GM19025 (cell line): ENCODE measurements at regions not wholly inside any gene's neighbourhood (a gene's known extent, or its start where the extent isn't known, plus 50 kb on each side); places are given as distances from the start of the nearest gene placed in this dataset.
"Not testable (repeated sequence)": the region's sequence is repeated elsewhere in the genome, so short reads cannot be mapped to it uniquely, and the experiment has no call there.

Source experiments
- ATAC-seq: cut with Tn5 transposase; IDR thresholded peaks from one replicate; pipeline ENCODE4 v1.9.1; 2021; ENCODE audit warnings: mild to moderate bottlenecking, low read depth, moderate library complexity; ENCODE audit not compliant: unreplicated experiment

DNA sequence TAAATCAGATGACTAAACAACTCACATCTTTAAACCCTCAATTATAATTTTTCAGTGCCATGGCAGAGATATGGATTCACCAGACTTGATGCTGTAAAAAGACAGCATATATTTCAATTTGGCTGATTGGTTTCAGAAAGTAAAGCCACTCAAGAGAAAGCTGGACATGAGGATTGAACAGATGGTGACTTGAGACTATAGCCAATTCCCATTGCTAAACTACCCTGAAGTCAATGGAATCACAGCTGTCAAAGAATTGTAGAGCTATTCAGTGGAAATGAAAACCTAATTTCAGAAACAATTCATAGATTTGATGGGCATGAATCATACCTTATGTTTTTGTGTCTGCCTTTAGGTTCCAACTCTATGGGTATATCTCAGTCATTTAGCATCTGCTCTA is 510.6 kb upstream of the BOD1L1 start:
- no peak for ATAC-seq

DNA sequence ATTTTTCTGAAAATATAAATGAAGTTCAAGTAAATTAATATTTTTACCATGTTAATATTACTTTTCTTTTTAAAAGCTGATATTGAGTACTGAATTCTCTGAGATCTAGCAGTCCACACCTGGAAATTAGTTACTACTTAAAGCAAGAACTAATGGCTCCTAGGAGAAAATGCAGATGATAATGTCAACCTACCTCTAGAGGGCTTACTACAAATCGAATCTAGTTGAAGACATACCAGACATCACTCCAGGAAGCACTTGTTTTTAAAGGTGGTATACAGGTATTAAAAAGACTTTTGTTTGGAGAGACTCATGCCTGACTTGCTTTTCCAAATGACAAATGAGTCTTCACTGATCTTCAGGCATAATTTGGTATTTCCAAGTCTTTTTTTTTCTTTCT is 516.4 kb upstream of the BOD1L1 start:
- ATAC-seq, result no peak

DNA sequence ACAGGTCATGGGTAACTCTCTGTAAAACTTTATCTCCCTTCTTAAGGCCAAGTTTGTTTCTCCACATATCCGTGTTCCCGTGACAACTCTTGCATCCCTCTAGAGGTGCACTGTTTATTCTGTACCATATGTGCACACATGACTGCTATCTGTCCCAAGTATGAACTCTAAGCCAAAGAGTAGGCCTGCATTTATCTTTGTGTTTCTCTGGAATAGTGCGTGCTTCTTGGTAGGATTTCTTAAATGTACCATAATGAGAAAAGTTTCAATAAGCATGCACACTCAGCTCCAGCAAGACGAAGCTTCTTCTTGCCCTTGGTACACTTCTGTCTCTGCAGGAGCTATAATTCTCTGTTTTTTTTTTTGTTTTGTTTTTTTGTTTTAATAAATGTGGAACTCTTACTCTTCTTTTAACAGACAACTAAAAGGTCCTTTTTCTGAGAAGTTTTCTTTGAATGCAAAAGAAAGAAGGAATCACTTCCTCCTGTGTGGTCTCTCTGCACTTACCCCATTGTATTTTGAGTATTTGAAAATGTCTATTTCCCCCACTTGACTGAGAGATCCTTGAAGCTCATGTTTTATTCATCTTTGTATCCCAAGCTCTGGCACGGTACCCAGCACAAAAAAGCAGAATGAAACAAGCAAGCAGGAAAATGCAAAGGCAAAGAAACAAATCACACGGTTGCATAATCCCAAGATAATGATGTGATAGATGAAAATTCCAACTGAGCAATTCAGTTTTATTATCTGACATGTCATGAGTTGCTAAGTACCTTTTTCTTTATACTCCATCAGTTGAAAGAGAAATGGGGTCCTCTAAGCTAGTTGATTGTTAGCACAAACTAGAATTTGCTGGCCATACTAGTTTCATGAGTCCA is 521.9 kb upstream of the BOD1L1 start:
- ATAC-seq, result no peak

DNA sequence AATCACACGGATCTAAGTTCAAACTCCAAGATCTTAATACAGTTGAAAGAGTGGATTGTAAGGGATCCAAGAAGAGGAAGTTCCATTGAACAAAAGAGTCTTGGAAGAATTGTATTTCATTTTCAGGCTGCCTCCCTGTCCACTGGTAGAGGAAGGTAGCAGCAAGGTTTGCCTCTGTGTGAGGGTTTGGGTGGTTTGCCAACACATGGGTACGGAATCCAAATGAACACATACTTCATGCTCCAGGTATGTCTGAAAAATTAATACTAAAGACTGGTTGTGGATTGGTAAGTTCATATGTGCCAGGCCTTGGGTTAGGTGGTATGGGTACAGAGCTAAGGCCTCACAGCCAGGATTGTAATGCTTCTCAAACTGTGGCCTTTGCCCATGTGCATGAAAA is 523.6 kb upstream of the BOD1L1 start:
- no peak for ATAC-seq

DNA sequence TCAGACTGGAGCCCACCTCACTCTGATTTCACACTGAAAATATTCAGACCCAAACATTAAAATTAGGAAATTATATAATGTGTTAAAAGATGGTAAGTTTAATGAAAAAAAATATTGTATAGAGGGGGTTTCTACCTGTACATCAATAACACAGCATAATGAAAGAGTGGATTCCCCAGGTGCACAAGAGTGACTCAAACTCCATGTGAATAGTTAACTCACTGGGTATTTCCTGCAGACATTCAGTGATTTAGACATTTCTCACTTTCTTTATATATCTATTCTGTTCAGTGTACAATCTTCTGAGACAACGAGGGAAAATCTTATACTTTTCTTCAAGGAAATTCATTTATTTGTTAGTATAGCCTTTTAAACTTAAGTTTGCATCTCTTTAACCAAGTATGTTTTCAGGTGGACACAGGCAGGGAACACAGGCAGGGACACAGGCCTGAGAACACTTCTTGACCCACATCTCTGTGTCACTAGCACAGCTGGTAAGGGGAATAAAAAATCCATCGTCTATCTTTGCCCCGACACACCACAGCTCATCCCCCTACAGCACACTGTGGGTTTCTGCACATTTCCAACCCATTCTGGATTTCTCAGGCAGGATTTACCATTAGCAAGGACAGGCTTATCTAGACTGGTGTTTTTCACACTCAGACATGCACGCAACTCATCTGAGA is 525.5 kb upstream of the BOD1L1 start:
- ATAC-seq, result peak; percentile 84

DNA sequence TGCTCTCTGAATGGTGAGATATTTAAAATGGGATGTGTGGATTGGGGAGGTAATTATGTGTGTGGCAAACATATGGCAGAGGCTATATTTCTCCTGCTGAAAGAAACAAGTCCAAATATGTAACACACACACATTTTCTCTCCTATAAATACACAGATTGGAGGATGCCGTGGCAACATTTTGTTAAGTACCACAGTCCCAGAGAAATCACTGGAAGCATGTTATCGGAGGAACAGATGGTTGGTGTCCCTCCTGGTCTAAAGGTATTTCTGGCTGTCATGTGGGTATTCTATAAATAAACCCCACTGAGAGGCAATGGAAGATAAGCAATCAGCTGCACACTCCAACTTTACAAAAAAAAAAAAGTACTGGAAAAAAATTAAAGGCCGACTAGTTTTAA is 528.3 kb upstream of the BOD1L1 start:
- no peak for ATAC-seq

DNA sequence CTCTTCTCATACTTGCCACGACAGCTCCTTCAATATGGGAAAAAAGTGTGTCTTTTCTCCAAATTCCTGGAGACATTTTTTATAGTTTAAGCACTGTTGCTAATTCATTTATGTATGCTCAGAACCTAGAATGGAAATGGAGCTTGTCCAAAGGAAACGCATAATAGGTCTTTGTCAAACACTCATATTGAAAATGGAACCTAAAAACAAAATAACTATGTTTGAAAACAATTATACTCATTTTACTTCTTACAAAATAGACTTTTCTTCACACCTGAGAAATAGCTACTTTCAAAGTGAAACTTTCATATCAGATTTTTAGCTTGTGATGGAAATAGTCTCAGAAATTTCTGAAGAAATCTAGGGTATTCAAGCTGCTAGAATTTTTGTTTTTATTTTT is 529.7 kb upstream of the BOD1L1 start:
- ATAC-seq, result no peak

DNA sequence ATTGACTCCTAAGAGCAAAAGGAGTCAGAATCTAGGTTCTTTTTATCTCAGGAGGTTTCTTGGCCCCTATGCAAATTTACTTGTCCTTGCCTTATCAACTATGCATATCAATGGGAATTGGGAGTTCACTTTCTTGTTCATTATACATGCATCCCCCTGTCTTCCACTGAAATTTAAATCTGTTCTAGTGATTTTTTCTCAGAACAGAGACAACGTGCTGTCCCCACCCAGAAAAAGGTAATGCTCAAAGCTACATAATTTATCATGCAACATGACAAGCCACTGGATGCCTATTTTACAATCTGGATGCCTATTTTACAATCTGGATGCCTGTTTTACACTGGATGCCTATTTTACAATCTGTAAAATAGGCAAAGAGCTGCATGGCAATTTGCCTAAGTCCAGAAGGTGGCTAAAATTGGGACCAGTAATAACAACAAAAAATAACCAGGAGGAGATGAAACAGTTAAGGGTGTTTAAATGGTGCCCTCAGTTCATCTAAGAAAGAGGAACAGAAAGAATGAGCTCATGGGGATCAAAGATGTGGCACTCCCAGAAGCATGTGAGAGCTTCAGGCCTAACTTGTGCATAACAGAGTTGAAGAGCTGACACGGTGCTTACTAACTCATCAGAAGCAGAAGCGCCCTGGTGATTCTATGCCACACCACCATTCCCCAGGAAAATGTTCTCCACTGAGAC is 537.8 kb upstream of the BOD1L1 start:
- peak; percentile 100 for ATAC-seq

DNA sequence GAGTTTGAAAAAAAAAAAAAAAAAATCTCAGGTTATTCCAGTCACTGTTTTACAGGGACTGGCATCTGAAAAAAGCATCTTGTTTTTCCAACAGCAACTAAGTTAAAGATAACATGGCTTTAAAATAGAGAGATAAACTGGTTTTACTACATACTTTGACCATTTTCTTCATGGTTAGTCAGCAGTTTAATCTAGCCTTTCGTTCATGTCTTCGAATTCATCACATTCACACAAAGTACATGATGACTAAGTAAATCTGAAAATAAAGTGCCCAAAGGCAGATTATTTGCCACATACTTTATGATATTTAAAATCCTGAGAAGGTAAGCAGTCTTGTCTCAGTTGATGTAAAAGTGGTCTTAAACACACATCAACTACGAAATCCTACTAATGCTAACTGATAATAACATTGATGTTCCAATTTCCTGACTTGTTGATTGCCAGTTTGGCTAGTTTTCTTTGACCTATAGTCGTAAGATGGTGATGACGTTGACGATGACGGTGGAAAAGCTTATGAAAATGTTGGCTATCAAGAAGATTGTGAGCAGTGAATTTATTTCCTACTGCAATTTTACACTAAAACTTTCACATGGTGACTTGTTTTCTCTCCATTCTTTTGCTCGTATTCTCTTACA is 540.5 kb upstream of the BOD1L1 start:
- ATAC-seq, result no peak

DNA sequence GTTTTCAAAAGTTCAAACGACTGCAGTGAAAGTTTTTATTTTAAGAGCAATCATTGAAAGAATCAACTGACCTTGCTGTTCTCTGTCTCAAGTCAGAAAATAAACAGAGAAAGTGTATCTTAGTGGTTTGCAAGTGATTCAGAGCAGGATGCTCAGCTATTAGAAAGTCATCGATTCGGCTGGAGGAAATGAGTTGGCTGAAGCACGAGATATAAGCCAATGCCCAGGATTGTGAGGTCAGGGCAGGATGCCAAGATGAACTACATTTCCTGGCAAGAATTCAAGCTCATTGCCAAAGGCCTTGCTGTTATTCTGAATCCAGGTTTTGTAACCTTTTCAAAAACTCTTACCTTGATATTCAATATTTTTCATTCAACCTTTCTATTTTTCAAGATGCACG is 541.4 kb upstream of the BOD1L1 start:
- peak; percentile 32 for ATAC-seq

DNA sequence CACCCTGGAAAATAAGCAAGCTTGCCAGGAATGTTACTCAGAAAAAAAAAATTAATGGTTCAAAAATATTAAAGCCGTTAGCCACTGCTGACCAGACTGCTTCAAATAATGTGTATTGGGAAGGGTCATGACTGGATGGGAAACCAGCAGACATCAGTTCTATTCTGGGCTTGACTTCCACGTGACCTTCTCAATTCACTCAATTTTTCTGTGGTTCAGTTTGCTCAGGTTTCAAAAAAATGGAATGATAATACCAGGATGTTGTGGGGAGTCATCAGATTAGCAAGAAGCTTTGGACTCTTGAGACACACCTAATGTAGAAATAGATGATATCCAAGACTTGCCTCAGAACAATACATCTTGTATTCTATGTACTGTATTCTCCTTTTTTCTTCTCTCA is 541.9 kb upstream of the BOD1L1 start:
- ATAC-seq, result no peak

DNA sequence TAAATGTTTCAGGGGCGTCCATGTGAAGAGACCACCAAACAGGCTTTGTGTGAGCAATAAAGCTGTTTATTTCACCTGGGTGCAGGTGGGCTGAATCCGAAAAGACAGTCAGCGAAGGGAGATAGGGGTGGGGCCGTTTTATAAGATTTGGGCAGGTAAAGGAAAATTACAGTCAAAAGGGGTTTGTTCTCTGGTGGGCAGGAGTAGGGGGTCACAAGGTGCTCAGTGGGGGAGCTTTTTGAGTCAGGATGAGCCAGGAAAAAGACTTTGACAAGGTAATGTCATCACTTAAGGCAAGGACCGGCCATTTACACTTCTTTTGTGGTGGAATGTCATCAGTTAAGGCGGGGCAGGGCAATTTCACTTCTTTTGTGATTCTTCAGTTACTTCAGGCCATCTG is 542.4 kb upstream of the BOD1L1 start:
- ATAC-seq, result not testable (repeated sequence)

DNA sequence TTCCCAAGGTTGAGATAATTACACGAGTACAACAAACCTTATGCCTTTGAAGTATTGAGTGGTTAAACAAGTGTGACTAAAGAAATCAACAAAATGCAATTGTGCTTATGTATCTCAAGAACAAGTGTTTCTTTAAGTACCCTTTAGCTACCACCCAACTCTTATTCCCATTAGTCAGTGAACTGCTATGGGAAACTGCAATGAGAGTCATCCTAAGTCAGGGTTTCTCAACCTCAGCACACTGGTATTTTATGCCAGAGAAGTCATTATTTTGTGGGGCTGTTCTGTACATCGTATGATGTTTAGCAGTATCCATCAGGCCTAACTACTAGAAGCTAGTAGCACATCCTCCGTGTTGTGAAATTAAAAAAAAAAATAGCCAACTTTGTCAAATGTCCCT is 549.1 kb upstream of the BOD1L1 start:
- no peak for ATAC-seq

DNA sequence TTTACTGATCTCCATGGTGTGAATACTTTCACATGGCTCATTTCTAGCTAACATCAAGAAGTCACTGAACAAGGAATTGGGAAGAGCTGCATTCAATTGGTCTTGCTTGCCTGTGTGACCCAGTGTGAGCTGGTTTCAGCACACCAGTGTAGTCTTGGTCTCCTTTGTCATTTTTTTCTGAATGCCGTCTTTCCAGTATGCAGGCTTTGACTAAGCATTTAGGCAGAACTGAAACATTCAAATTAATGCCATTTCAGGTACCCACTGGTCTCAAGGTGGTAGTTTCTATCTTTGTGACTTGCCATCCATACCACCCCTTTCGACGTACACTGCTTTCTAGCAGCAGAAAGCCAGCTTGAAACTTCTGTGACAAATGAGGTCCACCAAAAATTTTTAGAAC is 550.5 kb upstream of the BOD1L1 start:
- peak; percentile 89 for ATAC-seq

DNA sequence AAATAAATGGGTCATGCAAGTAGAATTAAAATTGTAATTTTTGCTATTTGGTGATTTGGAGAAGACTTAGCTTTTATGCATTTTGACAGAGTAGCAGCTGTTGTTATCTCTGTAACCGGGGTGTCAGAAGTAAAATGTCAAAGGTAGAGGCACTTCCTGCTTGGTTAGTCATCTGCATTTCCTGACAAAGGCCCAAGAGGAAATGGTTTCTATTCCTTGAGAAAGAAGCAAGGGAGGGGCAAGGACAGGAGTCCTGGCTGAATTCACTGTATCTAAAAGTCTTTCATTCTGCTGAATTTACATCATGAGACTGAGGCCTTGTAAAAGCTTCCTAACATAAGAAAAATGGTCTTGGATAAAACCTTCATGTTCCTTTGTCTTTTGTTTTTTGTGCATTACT is 550.9 kb upstream of the BOD1L1 start:
- ATAC-seq, result peak; percentile 56

DNA sequence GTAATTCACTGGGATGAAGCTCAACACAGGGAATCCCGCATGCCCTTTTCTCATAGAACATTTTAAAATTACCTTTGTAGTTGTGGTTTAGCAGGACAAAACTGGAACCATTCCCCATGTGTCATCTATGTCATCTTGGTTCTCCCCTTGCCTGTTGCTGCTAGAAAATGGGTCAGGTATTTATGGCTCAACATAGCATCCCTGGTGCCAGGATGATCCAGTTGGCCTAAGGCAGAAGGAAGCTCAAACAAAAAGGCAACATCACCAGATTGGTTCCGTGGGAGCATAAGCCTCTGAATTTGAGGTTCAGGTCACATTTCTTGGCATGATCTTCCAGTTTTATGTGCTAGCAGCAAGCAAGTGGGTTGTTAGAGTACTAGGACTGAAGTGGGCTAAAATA is 552.6 kb upstream of the BOD1L1 start:
- no peak for ATAC-seq

DNA sequence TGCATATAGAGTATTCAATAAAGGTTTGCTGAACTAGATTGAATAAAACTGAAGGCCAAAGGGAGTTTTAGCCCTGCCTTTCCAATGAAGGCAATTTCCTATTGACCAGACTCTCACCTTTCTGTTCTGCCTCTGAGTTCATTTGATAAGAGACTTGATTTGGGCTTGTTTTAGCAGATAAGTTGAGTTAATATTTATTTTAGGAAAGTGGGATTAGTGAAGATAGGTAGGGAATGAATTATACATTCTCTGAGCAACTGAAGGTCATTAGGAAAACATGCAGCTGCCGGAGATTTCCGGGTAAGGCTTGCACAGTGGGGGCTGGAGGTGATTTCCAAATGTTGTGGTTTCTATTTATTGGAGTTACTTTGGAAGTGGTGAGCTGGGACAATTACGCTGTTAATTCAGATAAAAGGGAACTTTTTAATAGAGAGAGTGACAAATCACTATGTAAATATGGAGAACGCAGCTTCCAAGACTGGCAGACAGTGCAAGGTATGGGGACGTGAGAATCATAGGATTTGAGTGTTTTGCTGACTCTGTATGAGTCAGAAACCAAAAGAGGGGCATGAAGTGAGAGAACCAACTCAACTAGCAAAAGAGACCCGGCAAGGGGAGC is 553.6 kb upstream of the BOD1L1 start:
- no peak for ATAC-seq

DNA sequence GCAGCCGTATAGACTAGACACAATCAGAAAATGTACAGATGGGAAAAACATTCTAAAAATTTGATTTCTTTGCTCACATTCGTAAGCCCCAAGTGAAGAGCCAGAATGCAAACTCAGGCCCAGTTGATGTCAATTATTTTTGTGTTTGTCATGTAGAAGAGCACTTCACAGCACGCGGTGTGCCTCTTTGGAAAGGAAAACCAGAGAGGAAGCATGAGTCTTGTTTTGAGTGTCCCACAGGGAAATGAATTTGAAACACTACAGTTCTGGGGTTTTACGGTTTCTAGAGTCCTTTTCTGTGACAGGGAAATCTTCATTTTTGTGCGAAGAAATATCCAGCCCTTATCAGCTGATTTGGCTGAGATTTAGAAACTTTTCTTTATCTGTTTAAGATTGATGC is 554.6 kb upstream of the BOD1L1 start:
- no peak for ATAC-seq

DNA sequence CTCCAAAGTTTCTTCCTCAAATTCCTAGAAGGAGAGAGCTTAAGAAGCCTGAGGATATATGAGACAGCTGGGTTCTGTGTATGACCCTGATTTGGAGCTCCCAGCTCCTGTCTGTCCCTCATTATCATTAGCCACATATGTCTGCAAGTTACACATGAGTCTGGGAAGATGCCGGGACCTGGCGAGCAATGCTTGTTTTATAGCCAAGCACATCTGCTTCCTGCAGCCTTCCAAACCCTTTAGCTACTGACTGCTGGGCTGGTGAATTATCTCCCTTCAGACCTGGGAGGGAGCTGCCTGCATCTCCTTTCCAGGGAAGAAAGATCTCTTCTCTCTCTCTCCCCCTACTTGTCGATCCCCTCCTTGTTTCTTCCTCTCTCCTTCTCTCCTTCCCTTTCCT is 556.7 kb upstream of the BOD1L1 start:
- ATAC-seq, result no peak

DNA sequence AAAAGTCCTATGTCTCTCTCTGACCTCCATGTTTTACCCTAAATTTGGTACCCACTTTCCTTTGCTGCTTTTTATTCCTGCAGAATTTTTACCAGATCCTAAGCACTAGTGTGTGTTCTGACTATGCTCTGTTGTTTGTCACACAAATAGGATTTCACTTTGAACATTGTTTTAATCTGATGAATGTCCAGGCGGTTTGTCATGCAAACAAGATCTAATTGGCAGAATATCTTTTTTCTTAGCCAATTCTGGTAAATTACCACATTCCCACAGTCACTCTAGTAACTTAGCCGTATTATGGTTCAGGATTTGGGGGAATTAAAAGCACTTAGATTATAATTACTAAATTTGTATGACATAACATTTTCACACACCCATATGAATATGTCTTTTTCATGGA is 557.2 kb upstream of the BOD1L1 start:
- ATAC-seq, result no peak

DNA sequence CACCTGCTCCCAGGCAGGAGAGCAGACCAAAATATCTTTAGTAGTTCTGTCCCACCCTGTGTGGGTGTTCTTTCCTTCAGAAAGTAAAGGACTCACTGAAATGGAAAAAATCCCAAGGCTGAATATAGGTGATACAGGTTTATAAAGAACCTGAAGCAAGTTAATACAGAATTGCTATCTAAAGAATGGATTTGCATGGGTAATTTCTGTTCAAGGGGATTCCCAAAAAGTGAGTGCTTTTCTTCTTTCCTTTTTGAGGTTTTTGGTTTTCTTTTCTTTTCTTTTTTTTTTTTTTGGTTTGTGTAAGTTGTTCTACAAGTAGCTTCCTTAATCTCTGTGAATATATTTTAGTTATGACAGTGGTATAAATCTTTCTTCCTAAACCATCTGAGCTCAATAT is 560.7 kb upstream of the BOD1L1 start:
- no peak for ATAC-seq
